Pulmonary artery endothelial cell (primary cell): ENCODE measurements at regions not wholly inside any gene's neighbourhood (a gene's known extent, or its start where the extent isn't known, plus 50 kb on each side); places are given as distances from the start of the nearest gene placed in this dataset.

Experiments
- DNase-seq: peaks from one replicate; pipeline ENCODE4 v3.0.0-alpha.2; 2011; ENCODE audit warnings: low read depth, low spot score

DNA sequence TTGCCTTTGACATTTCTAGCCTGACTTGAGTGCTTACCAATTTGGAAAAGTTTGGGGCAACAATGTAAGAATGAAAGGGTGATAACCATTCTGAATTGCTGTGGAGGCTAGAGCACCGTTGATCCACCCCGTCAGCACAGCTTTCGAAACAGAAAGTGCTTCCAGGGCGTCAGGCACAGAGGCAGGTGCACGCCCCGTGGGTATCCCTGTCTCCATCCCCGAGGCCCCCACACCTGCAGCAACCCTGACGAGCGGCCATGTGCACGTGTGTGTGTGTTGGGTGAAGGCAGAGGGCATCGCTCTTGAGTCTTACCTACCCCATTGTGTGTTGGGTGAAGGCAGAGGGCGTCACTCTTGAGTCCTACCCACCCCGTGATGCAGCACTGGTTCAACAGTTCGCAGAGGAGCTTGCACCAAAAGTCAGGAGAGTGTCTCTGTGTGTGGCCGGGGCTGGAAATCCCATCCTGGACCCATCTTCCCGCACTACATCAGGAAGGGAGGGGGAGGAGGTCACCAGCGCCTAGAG is 404.5 kb downstream of the BRD1 start:
- DNase-seq = no peak

DNA sequence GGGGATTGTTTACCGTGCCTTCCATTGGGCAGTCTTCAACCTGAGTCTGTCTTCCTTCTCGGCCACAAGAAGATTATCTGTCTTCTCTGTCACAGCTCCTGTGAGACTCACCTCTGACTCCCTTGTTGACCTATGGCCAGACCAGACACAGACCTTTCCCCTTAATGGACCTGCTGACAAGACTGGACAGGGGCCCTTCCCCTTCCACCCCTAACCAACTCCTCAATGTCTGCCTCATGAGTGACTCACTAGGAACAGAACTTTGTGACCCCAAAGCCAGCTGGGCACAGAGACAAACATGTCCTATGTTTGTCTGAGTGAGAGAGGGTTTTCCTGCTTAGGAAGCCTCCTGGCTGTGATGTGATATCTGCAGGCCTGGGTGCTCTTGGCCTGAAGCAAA is 405.0 kb downstream of the BRD1 start:
- DNase-seq = no peak

DNA sequence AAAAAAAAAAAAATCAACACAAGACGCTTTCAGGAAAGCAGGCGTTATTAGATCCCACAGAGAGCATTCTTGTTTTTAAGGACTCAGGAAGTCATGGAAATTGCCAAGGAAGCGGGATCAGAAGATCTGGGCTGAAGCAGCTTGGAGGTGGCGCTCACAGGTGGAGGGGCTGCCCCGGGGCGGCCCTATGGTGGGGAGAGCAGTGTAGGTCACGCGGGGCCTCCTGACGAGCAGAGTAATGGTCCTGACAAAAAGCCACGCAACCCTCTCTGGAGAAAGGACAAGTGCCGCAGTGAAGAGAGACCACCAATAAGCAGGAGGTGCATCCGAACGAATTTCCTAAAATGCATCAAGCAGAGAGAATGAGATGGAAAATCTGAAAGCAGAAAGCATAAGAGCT is 407.0 kb downstream of the BRD1 start:
- no peak for DNase-seq

DNA sequence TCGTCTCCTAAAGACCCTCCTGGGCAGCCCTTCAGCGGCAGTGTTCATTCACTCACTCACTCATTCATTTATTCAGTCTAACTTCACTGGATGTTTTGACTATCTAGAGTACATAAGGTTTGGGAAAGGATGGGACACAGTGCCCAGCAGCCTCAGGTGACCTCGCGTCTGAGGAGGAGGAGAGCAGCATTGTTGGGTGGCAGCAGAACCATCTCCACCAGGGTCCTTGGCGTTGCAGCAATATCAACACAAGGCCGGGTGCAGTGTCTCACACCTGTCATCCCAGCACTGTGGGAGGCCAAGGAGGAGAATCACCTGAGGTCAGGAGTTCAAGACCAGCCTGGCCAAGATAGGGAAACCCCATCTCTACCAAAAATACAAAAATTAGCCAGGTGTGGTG is 408.0 kb downstream of the BRD1 start:
- no peak for DNase-seq

DNA sequence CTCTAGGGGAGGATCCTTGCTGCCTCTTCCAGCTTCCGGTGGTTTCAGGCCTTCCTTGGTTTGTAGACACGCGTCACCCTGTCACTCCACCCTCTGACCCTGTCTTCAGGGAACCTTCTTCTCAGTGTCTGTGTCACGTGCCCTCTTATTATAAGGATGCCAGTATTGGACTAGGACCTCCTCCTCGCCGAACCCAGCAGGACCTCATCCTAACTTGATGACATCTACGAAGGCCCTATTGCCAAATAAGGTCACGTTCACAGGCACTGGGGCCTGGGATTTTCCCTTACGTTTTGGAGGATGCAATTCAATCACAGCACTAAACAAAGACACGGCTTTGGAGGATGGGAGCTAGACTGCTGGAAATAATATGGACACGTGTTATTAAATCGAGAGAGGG is 408.7 kb downstream of the BRD1 start:
- DNase-seq = no peak

DNA sequence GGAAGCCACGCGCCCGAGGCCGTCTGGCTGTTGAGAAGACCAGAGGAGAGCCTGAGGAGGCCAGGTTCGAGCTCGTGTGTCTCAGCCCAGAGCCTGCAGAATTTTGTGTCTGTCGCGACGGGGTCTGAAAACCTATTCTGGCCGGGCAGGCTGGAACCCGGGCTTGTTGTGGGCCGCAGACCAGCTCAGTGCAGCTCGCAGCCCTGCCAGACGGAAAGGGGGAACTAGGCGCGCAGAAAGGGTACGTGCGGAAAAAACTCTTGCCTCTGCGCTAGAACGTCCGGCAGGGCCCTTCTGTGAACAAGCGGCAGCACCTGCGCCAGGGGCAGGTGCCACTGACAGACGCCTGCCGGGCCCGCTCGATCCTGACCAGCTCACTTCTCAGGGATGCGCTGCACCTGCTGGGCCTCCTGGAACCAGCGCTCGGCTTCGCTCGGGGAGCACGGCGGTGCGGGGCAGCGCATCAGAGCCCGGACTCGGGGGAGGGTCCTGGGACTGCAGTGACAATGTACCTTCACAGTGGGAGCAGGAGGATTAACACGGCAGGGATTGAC is 409.3 kb downstream of the BRD1 start:
- no peak for DNase-seq

DNA sequence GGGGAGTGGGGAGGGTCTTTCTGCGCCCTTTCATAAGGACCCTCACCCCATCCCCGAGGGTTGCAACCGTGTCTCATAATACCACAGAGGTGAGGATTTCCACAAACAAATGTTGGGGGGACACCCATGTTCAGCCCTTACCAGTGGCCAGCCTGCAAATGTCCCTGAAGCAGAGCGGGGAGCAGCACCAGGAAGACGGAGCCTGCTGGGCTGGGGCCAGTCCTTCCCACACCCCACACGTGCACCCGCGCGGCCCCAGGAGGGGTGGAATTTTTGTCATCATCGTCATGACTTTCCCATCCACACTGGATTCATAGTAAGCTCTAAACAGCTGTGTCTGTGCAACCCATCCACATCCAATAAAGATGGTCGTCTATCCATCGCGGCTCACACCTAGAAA is 409.8 kb downstream of the BRD1 start:
- DNase-seq = no peak

DNA sequence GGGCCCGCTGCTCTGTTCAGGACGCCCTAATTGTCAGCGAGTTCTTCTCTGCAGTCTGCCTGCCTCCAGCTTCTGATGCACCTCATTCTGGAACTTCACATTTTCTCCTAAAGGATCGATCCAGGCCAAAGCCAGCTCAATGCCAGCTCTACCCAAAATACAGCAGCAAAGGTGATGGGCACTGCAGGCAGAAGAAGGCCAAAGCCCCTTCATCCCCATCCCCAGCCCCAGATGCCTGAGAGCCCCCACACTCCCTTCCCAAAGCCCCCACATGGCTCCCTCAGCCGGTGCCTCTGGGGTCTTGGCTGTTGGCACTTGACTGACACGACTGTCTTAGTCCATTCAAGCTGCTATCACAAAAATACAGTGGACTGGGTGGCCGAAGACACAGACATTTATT is 410.3 kb downstream of the BRD1 start:
- DNase-seq = no peak

DNA sequence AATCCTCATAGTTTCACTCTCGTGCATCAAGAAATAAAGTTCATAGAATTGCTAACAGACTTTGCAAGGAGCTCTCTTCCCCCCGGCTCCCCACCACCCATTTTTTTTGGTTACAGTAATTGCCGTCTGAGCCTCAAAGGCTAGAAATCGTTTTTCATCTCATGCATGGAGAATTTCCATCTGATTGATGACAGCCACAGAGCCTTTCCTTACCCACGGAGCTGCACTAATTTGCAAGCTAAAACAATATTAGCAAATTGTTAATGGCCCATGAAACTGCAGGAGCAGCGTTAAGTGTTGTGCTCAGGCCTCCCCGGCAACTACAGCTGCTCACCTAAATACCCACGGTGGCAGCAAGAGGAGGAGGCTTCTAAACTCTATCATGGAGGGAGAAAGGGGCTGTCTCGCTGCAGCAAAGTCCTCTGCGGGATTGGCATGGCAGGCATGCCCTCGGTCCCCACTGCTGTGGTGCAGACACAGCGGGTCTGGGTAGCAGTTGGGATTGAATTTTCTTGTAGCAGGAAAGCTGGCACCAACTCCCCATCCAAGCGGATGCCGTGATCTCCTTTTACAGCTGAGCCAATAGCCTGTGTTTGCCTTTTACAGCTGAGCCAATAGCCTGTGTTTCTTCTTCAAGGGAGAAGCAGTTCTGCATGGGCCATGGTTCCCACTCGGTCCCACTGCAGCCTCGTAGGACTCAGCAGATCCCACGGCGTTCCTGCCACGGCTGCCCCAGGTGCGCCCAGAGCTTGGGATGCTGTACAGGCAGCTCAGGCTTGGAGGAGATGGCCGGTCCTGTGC is 412.3 kb downstream of the BRD1 start:
- no peak for DNase-seq

DNA sequence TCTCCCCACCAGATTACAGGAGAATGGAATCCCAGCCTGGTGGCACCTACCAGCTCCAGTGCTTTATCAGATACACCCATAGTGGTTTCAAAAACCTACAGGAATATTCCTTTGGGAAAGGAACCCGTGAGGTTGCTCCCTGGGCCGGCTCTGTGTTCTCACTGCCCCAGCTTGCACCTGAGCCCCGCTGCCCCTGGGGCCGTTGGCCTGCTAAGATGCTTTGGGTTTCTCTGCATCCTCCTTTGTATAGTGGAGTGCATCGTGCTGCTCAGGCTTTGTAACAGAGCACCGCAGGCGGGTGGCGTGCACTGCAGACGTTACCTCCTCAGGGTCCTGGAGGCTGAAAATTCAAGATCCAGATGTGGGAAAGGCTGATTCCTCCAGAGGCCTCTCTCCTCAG is 414.1 kb downstream of the BRD1 start:
- no peak for DNase-seq

DNA sequence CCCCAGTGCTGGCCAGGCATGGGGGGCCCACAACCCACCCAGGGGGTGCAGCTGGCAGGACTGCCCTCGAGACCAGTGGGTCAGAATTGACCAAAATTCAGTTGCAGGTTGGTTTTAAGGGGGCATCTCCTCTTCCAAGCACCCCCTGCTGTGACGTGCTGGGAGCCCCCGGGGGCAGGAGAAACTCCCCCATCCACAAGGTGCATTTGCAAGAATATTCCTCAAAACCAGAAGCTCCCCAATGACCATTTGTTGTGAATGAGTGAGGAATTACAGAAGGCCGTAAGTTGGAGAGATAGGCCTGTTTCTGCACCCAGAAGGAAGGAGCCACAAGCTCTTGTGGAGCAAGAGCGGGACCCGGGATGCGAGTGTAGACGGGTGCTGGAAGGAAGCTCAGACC is 414.5 kb downstream of the BRD1 start:
- no peak for DNase-seq

DNA sequence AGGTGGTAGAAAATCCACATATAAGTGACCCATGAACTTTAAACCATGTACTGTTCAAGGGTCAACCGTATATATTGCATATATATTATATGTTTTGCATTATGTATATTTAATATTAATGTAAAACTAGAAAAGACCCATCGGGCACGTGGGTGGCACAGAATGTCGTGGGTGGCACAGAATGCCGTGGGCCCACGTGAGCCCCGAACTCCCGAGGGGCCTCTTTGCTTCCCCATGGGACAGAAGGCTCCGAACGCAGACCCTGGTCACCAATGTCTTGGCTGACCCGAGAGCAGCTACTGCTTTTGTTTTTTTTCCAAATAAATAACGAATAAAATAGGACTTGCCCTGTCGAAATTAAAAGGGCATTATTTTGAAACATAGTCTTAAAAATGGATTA is 415.4 kb downstream of the BRD1 start:
- DNase-seq = no peak

DNA sequence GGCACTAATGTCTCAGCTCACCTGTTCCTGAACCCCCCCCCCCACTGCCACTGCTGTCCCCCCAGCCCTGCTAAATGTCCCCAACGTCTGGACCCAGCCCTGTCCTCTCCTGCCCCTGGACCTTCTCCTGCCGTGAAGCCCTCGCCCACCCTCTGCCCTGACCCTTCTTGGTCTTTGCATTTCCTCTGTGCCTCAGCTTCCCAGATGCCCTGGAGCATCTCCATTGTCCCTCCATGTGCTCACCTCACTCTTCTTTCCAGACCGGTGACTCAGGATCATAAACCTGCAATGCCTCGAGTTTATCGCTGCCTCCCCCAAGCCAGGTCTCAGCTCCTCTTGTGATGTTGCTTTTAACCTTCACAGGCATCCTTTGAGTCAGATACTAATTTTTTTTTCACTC is 416.4 kb downstream of the BRD1 start:
- DNase-seq = no peak

DNA sequence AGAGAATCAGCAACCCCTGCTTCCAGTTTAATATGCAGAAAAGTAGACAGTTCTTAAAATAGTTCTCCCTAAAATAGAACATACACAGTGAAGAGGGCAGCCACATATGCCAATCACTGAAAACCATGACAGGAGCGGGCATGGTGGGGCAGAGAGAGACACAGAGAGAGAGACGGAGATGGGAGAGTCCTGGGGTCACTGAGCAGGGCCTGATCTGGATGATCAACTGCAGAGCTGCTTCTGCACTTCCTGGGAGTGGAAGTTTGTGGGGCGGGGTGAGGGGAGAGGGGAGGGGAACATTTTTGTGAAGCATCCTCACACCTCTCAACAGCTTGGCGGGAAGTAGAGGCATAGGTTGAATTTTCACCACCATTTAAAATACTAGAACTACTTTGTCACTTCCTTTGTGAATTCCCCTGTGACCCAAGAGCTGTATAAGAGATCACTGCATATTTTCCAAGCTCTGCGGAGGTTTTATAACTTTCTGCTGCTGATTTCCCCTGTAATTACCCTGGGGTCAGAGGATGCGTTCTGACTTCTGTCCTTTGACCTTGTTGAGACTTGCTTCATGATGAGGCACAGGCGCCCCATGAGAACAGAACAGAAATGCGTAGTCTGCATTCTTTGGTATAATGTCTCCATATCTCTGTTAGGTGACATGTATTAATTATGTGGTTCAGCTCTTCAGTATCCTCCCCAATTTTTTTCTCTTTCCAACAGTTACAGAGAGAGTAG is 419.4 kb downstream of the BRD1 start:
- no peak for DNase-seq

DNA sequence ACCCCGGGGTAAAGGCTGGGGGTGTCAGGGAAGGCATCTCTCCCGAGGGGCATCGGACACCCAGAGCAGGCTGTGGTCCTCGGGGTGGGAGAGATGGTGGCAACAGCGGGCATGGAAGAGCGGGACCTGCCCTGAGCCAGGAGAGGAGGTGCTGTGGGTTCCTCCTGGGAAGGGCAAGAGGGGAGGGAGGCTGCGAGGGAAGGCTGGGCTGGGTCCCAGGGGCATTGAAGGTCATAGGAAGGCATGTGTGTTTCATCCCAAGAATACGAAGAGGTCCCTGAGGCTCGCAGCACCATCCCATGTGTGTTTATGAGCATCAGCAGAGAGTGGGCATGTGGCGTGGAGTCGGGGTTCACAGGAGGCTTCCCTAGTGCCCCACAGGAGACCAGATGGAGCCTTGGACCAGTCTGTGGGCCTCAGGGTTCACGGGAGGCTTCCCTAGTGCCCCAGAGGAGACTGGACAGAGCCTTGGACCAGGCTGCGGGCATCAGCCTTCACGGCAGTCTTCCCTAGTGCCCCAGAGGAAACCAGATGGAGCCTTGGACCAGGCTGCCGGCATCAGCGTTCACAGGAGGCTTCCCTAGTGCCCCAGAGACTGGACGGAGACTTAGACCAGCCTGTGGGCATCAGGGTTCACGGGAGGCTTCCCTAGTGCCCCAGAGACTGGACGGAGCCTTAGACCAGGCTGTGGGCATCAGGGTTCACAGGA is 420.6 kb downstream of the BRD1 start:
- DNase-seq = no peak

DNA sequence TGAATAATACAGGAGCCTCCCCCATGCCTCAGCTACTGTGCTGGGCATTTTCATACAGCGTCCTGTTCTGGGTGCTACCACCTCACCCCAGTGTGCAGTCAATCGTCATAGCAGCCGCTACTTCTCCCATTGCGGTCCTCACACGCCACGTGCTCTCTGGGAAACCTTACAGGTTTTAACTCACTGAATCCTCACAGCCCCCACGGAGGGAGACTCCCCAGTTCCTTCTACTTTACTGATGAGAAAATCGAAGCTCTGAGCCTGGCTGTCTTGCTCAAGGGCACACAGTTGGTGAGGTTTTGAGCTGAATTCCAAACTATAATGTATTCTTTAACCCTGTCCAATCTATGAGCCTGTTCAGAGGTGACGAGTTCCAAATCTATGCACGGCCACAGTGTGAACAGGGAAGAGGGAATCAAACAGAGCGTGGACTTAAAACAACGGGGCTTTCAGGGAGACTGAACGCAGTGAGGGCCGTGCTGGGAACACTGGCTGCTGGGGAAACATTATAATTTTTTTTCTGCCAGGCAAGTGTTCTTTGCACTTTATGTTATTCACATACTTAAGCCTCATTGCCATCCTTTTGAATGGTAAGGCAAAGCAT is 421.5 kb downstream of the BRD1 start:
- no peak for DNase-seq

DNA sequence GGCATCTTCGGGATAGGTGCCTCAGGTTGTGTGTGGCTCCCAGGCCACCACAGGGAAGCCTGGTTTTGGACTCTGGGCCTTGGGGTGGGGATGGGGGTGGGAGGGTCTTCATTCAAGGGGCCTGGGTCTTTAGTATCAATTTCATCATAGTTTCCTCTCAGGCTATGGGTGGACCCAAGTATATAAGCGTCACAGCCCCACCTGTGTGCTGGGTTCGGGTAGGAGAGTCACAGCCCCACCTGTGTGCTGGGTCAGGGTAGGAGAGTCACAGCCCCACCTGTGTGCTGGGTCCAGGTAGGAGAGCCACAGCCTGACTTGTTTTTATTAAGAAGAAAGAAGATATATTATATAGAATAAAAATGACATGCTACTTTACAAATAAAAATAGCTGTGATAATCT is 422.1 kb downstream of the BRD1 start:
- DNase-seq = no peak

DNA sequence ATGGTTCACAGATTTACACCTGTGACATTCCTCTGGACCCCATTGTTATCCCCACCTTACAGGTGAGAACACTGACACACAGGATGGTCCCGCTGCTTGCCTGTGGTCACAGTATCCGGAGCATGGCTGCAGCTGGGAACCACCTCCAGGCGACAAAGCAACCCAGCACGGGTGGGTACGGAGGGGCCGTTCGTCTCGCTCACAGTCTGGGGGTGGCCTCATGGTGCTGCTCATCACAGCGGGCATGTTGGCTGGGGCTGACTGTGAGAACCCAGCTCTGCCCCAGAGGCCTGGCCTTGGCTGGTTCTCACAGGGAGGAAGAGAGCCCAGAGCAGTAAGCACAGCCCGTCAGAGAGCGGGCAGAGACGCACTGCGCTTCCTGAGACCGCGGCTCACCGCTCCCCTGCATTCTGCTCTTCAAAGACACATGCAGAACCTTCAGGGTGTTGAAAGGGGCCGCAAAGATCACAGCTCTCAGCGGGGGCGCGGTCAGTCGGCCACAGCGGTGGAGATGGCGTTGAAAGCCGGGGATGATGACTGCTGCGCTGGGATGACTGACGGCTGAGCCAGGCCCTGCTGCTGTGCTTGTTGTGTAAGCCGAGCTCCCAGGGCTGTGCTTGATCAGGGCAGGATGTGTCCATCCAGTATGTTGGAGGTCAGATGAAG is 423.0 kb downstream of the BRD1 start:
- no peak for DNase-seq

DNA sequence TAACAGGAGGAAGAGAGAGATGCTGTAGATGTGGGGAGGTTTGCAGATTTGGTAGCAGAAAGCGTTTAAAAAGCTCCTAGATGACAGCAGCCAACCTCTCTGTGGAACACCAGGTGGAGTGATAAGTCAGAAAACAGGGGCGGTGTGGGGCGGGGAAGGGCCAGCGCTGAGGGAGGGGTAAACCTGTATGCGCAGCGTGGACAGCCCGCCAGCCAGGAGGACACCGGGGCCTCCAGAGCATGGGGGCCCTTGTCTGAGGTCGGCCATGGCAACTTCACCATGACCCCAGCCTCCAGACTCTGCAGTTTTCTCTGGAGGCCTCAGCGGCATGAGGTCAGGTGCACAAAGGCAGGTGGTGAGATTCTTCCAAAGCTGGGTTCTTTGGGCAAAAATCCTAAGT is 423.7 kb downstream of the BRD1 start:
- DNase-seq = no peak

DNA sequence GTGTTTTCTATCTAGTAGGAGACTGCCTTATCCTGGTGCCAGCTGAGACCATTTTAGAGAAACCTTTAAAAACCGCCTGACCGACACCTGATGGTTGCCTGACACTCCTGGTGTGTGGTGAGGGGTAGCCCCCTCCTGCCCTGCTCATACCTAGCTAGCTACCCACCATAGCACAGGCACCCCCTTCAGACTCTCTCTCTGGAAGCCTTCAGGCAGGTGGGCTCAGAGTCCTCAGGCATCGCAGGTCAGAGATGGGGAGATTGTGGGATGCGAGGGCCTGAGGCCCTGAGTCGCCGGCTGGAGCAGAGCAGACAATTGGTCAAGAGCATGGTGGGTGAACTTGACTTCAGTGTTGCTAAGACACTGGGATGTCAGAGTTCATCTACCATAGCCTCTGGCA is 424.6 kb downstream of the BRD1 start:
- DNase-seq = no peak

DNA sequence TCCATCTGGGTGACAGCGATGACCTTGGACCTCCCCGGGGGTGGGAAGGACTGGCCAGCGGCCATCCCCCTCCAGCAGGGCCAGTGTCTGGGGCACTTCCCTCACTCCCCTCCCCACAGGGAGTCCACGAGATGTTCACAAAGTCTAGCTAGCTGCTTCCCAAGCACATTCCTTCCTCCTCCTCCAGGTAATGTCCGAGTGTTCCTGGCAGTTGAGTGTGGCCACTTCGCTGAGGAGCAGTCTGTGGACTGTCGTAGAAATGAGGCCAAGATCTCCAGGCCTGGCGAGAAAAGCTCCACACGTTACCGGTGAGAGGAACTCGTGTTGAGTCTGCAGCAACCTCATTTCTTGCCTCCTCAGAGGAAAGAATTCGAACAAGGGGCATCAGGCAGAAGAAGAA is 425.5 kb downstream of the BRD1 start:
- DNase-seq = no peak
